Caki2 (cell line): ENCODE measurements at regions not wholly inside any gene's neighbourhood (a gene's known extent, or its start where the extent isn't known, plus 50 kb on each side); places are given as distances from the start of the nearest gene placed in this dataset.
"Not testable (repeated sequence)": the region's sequence is repeated elsewhere in the genome, so short reads cannot be mapped to it uniquely, and the experiment has no call there.

Experiments
- DNase-seq: peaks from one replicate; pipeline ENCODE4 v3.0.0-alpha.2; 2015; ENCODE audit warnings: low read depth
- in situ Hi-C: cut with HindIII; loops from 2 replicates; pipeline ENCODE4 v1.10.0; 2016; ENCODE audit warnings: low sequenced_read_pairs, low pct_unique_long_range_greater_than_20kb, mixed read lengths

GRCh38 chr9:85377731-85378289 lies 363.9 kb downstream of the AGTPBP1 start:
- in situ Hi-C loops = no loop called here
- no peak for DNase-seq

DNA sequence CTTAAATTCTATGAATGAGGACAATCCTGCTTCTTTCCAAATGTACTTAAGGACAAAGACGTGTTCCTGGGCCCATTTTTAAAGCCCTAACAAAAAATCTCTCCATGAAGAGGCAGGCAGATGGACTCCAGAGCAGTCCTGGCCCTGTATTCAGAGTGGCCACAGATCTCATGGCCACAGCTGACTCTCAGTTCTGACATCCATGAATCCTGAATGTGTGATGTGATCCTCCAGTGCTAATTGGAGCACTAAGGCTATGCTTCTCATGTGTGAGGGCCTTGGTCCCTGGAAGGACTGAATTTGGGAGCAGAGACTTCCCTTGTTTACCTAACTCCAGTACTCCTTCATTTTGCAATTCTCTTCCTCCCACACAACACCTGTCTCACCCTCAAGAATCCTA lies 373.0 kb downstream of the AGTPBP1 start:
- DNase-seq = no peak
- in situ Hi-C loops = no loop called here

- DNase-seq = no peak
- in situ Hi-C loops = no loop called here
Measured at GRCh38 chr9:85359161-85359560, 382.6 kb downstream of the AGTPBP1 start.

GRCh38 chr9:85349046-85349445 lies 392.7 kb downstream of the AGTPBP1 start:
- in situ Hi-C loops = no loop called here
- DNase-seq = no peak

GRCh38 chr9:85347541-85347940 lies 394.2 kb downstream of the AGTPBP1 start:
- no peak for DNase-seq

DNA sequence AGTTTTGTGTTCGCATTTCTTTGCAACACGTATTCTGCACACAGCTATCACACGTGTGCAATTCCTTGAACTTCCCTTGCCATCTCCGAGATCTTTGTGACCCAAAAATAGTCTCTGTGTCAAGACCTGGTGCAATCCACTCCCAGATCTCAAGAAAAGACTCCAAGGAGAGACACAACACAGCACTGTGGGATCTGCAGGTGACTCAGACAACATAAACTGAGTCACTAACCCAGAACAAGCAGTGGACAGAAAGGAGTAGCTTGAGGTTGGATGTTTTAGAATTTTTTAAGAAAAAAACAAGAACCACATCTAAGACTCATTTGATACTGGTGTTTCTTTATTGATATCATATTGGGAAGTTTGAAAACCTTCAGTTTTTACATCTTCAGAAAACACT lies 396.9 kb downstream of the AGTPBP1 start:
- DNase-seq = no peak
- in situ Hi-C loops = no loop called here

More at GRCh38 chr9:85347541-85347940, 394.2 kb downstream of the AGTPBP1 start:
- in situ Hi-C loops = no loop called here

DNA sequence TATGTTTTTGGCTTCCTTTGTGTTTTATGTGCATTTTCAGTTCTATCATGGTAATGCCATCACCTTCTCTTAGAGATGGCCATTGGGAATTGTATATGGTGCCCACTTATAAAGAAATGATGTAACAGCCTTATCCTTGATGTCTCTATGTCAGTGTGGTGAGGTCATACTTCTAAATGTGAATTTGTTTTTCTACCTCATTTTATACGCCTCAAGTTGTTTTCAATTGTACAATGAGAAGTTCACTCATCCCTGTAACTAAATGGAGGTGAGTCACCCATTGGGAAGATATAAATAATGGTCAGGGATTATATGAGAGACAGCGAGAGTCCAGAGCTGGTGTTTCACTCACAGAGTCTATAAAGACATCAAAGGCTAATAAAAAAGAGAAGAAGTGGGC lies 402.4 kb downstream of the AGTPBP1 start:
- no peak for DNase-seq
- in situ Hi-C loops = no loop called here

- no peak for DNase-seq
- in situ Hi-C loops = no loop called here
Measured at GRCh38 chr9:85334228-85334627, 407.5 kb downstream of the AGTPBP1 start.

GRCh38 chr9:85332487-85332886 lies 409.3 kb downstream of the AGTPBP1 start:
- no peak for DNase-seq
- in situ Hi-C loops = no loop called here

DNA sequence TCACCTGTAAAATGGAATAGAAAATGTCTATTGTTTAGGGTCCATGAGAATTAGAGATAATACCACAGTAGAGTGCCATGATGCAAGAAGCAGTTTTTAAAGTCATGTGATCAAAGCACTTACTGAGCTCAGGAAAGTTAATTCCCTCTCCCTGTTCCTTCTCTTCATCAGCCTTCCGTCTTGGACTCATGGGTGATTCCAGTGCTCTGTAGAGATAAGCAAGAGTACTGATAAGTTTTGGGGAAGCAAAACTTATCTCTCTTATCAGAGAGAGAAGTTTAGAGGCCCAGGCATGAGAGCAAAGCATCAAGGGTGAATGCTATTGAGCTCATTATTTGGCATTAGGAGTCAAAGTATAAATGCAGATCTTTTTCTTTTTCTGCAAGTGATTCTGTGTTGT lies 410.1 kb downstream of the AGTPBP1 start:
- in situ Hi-C loops = no loop called here
- no peak for DNase-seq

DNA sequence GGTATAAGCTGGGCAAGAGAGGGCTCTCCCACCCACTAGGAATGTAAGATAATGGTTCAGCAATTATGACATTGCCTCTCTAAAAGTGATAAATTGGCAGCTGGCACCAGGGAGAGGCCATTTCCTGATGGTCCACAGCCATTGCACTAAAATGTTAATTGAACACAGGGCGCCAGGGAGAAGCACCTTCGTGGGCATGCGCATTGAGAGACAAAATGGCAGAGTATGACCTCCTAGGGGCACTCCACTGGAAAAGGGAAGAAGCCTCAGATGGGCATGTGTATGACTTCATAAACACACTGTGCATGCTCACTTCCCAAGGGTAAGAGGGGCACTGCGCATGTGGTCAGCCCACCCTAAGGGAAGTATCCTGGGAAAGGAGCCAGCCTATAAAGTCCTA lies 419.2 kb downstream of the AGTPBP1 start:
- in situ Hi-C loops = no loop called here
- no peak for DNase-seq

GRCh38 chr9:85321561-85321960 lies 420.2 kb downstream of the AGTPBP1 start:
- in situ Hi-C loops = no loop called here
- no peak for DNase-seq

GRCh38 chr9:85319936-85320656 lies 421.7 kb downstream of the AGTPBP1 start:
- peak; percentile 6 for DNase-seq
- in situ Hi-C loops = no loop called here

- DNase-seq, in situ Hi-C loops: not testable (repeated sequence)
Measured at GRCh38 chr9:85315535-85315934, 426.2 kb downstream of the AGTPBP1 start.

- in situ Hi-C loops = no loop called here
- DNase-seq = no peak
Measured at GRCh38 chr9:85310573-85310972, 431.2 kb downstream of the AGTPBP1 start.

DNA sequence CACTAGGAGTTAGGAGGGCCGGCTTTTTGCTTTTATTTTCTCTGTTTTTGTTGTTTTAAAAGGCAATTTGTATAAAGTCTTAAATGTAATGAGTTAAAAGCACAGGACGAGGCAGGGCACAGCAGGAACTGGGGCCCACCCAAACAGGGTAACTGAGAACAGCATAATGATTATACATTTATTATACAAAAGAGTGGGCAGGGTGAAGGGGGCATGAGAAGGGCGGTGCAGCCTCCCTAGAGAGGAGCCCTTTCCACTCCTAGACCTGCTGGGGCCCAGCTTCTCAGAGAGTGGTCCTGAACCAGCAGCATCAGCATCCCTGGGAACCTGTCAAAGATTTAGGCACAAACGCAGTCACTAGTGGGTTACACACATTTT lies 438.0 kb downstream of the AGTPBP1 start:
- in situ Hi-C loops = no loop called here
- DNase-seq = no peak

GRCh38 chr9:85302938-85303756 lies 438.6 kb downstream of the AGTPBP1 start:
- in situ Hi-C loops = no loop called here
- DNase-seq = no peak

DNA sequence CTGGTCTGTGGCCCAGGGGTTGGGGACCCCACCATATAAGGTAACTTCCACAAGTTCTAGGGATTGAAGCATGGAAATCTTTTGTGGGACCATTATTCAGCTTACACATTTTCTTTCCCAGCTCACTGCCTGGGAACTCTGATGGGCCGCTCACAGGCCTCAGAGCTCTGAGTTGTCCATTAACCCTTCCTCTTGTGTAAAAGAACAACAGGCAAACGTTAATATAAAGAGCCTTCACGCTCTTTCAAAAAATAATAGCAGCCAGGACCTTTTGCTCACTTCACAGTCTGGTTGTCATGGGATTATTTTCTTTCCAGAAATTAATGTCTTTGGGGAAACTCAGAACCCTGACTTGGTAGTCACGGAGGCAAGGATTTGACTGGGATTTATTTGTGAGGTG lies 443.3 kb downstream of the AGTPBP1 start:
- no peak for DNase-seq
- in situ Hi-C loops = no loop called here

GRCh38 chr9:85295244-85295643 lies 446.5 kb downstream of the AGTPBP1 start:
- in situ Hi-C loops = not testable (repeated sequence)

More at GRCh38 chr9:85295244-85295643, 446.5 kb downstream of the AGTPBP1 start:
- DNase-seq = not testable (repeated sequence)
